Esophagus (tissue), 2 donors: ENCODE measurements at regions not wholly inside any gene's neighbourhood (a gene's known extent, or its start where the extent isn't known, plus 50 kb on each side); places are given as distances from the start of the nearest gene placed in this dataset.

ENCODE experiments used
- H3K27ac ChIP-seq, 2 donors: one replicate each; pipeline ENCODE4 v1.5.1; 2013; ENCODE audit warnings: low read depth in 2 of 2, mild to moderate bottlenecking in 2 of 2, inconsistent platforms in 1 of 2, low read length in 1 of 2, moderate library complexity in 1 of 2
- H3K27me3 ChIP-seq, 2 donors: one replicate each; pipeline ENCODE4 v1.6.1; 2013; ENCODE audit warnings: low read length in 2 of 2, control low read depth in 1 of 2, mild to moderate bottlenecking in 1 of 2; ENCODE audit not compliant: insufficient read depth in 2 of 2, control insufficient read depth in 1 of 2
- H3K36me3 ChIP-seq, 2 donors: one replicate each; pipeline ENCODE4 v1.6.1; 2013; ENCODE audit warnings: low read length in 1 of 2; ENCODE audit not compliant: control insufficient read depth in 2 of 2, insufficient read depth in 2 of 2
- H3K4me1 ChIP-seq, 2 donors: one replicate each; pipeline ENCODE4 v1.6.1; 2013; ENCODE audit warnings: low read length in 1 of 2; ENCODE audit not compliant: control insufficient read depth in 2 of 2, insufficient read depth in 2 of 2
- H3K4me3 ChIP-seq, 2 donors: one replicate each; pipeline ENCODE4 v1.5.1; 2013; ENCODE audit warnings: low read length in 2 of 2, mild to moderate bottlenecking in 2 of 2, low read depth in 1 of 2, moderate library complexity in 1 of 2
- H3K9me3 ChIP-seq, 2 donors: one replicate each; pipeline ENCODE4 v1.6.1; 2013; ENCODE audit warnings: mild to moderate bottlenecking in 2 of 2, low read depth in 1 of 2, low read length in 1 of 2, moderate library complexity in 1 of 2; ENCODE audit not compliant: control insufficient read depth in 2 of 2, insufficient read depth in 1 of 2
- WGBS, 2 donors: extraction: QIAGEN DNeasy Blood & Tissue Kit; methylation state at CpG; one replicate each; pipeline ENCODE4 v1.1.7; 2013; 5-methylcytosine and 5-hydroxymethylcytosine counted together
- donor health status: healthy with polysubstance abuse.
- donor health status: Bipolar disorder and iron deficiency.

DNA sequence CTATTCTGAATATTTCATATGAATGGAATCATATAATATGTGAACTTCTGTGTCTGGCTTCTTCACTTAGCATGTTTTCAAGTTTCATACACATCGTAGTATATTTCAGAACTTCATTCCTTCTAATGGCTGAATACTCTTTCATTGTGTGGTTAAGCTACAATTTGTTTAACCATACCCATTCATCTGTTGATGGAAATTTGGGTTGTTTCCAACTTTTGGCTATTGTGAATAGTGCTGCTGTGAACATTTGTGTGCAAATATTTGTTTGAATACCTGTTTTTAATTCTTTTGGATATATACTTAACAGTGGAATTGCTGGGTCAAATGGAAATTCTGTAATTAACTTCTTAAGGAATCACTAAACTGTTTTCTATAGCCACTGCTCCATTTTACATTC is 86.0 kb upstream of the MDFIC start:
- H3K27me3 ChIP-seq: no peaks in the 10 kb centered on the region
- H3K4me1 ChIP-seq: no peaks in the 10 kb centered on the region
- no peak overlapping the region for H3K4me3 ChIP-seq
- no peaks in the 10 kb centered on the region for H3K9me3 ChIP-seq
- 0% methylated on average over 1 of the region's 1 CpG for WGBS, 2 donors
- H3K27ac ChIP-seq: no peak overlapping the region
- no peaks in the 10 kb centered on the region for H3K36me3 ChIP-seq

DNA sequence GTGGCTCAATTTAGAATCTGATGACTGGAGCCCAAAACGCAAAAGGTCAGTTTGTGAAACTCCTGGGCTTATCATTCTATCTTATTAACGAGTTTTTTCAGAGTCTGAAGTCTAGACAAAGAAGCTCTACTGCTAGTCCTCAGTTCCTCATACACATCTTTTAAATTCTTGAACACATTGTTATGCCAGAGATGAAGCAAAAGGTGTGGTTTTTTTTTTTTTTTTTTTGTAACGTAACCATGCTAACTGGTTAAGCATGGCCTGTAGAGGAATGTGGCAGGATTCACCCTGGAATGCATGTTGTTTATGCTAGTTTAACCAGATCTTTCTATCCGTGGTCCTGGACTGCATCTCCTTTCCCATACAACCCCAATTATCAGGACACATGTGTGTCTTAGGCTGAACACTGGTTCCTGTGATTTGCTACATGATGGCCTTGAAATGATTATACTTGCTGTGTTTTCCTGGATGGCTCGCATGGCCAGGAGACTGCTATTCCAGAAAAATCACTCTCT is 79.3 kb upstream of the MDFIC start:
- Histone ChIP-seq H3K4me1 (no peaks in the 10 kb centered on the region), H3K36me3 (no peaks in the 10 kb centered on the region), H3K27me3 (no peaks in the 10 kb centered on the region), H3K27ac (no peak overlapping the region), H3K9me3 (no peaks in the 10 kb centered on the region), H3K4me3 (no peak overlapping the region)
- WGBS, 2 donors: 73 to 80% methylated on average over 5 of the region's 5 CpGs

DNA sequence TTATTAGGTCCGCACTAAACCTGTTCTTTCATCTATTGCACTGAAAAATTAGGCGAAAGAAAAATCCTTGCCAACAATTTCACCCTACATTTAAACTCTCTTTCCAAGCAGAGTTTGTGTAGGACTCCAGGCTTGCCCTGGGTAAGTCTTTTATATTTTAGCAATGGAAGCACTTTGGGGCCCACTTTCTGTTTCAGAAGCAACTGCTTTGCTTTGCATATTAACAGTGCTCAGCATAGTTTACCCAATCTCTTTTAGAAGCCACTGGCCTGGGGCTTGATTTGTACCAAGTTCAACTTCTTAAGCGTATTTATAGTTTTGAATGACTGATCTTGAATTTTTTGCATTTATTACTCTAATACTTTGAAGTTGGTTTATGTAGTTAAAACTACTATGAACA is 78.8 kb upstream of the MDFIC start:
- Histone ChIP-seq H3K27me3 (no peaks in the 10 kb centered on the region), H3K36me3 (no peaks in the 10 kb centered on the region), H3K4me3 (no peak overlapping the region), H3K4me1 (no peaks in the 10 kb centered on the region), H3K9me3 (no peaks in the 10 kb centered on the region), H3K27ac (no peak overlapping the region)
- WGBS, 2 donors: 91 to 94% methylated on average over 3 of the region's 3 CpGs

DNA sequence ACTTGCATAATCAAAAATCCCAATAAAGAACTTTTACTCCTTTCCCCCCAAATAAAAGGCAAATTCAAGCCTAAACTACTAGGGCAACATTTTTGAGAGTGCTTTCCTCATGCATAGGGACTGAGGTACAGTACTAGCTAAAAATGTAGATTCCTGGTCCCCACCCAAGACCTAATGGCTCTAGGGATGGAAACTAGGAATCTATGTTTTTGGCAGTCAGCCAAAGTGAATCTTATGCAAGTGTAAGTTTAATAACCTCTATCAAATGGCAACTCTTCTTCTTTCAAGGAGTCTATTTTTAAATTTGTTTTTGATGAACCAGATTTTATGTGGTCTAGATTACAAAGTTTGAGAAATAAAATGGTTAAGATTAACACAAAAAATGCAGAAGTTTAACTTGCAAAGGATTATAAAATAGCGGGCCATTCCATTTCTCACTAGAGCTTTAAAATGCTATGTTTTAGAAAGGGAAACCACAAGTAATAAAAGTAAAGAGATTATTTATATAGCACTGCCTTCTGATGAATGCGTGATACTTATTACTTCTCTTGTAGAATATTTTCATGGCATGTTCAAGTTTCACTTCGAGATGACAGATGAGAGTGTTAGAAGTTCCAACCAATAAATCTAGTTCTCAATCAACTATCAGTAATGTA is 70.4 kb upstream of the MDFIC start:
- no peaks in the 10 kb centered on the region for H3K4me1 ChIP-seq
- H3K36me3 ChIP-seq: no peaks in the 10 kb centered on the region
- no peak overlapping the region for H3K27ac ChIP-seq
- no peaks in the 10 kb centered on the region for H3K9me3 ChIP-seq
- H3K27me3 ChIP-seq: no peaks in the 10 kb centered on the region
- no peak overlapping the region for H3K4me3 ChIP-seq
- 70 to 74% methylated on average over 3 of the region's 3 CpGs for WGBS, 2 donors

DNA sequence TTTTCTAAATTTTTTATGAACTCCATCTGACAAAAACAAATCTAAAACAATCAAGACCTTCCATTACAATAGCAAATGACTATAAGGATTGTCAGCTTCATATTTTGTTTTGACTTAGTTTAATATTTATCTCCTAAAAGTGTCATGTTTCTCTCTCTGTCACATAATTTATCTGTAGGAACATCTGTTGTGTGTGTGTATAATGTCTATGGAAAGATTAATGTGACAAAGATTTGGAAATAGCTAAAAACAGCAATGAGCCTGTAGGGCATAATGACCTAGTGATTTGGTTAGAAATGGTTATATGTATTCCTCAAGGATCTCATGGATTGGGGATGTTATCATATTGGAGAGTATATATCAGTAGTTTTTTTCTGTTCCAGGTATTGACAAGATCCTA is 69.6 kb upstream of the MDFIC start:
- Histone ChIP-seq H3K9me3 (no peaks in the 10 kb centered on the region), H3K36me3 (no peaks in the 10 kb centered on the region), H3K4me1 (no peaks in the 10 kb centered on the region), H3K27me3 (no peaks in the 10 kb centered on the region), H3K27ac (no peak overlapping the region), H3K4me3 (no peak overlapping the region)

DNA sequence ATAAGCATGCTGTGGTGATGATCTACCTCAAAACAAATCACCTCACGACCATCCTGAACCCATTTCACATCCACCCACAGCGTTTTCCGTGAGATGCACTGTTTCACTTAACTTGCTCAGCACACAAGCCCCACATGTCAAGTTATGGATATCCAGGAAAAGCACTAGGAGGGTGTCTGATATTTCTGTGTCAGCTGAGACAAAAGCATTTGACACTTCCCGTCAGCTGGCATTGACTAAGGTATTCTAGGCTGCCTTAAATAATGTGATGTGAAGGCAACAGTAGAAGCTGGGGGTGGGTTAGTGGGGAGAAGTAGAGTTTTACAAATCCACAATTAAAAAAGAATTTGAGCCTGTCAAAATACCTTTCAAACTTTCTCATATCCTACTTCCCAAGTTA is 68.7 kb upstream of the MDFIC start:
- Histone ChIP-seq H3K4me1 (no peaks in the 10 kb centered on the region), H3K27me3 (no peaks in the 10 kb centered on the region), H3K9me3 (no peaks in the 10 kb centered on the region), H3K27ac (no peak overlapping the region), H3K4me3 (no peak overlapping the region), H3K36me3 (no peaks in the 10 kb centered on the region)
- 90 to 92% methylated on average over 4 of the region's 4 CpGs for WGBS, 2 donors

DNA sequence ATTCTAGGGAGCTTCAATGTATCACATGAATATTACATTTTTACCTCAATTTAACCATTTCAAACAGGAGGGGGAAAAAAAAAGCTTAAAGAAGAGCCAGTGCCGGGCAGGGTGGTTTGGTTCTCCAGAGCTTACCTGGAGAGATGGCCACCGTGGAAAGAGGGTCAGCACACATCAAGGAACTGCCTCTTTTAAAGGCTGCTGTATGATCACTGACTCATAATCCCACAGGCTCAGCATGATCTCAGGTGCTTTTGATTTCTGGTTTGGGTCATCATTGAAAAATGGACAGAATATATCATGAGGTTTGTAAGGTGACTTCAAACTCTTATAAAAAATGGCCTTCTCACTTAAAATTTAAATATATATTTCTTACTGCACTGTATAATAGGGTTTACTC is 67.5 kb upstream of the MDFIC start:
- H3K36me3 ChIP-seq: no peaks in the 10 kb centered on the region
- H3K9me3 ChIP-seq: no peaks in the 10 kb centered on the region

DNA sequence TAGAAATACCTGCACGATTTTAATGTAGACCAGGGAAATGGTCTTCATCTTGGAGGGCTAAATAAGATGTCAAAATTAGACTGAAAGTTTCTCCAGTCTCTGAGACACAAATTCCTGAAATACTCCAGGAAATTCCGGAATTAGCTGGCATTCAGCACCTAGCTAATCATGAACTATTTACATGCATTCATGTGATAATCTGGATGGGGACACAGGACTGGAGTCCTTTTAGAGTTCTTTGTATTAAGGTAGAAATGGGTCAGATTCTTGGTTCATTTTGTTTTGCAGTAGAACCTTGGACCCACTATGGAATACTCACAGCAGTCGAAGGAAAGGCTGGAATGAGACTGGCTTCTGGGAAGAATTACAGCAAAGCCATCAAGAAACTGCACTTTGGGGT is 65.3 kb upstream of the MDFIC start:
- Histone ChIP-seq H3K27ac (no peak overlapping the region), H3K9me3 (no peaks in the 10 kb centered on the region), H3K36me3 (no peaks in the 10 kb centered on the region), H3K4me3 (no peak overlapping the region), H3K4me1 (no peaks in the 10 kb centered on the region), H3K27me3 (no peaks in the 10 kb centered on the region)
- 61 to 70% methylated on average over 3 of the region's 3 CpGs for WGBS, 2 donors

More for the DNA sequence above, 67.5 kb upstream of the MDFIC start:
- Histone ChIP-seq H3K4me1 (no peaks in the 10 kb centered on the region), H3K4me3 (no peak overlapping the region), H3K27ac (no peak overlapping the region), H3K27me3 (no peaks in the 10 kb centered on the region)
- WGBS, 2 donors: 86 to 87% methylated on average over 2 of the region's 2 CpGs

DNA sequence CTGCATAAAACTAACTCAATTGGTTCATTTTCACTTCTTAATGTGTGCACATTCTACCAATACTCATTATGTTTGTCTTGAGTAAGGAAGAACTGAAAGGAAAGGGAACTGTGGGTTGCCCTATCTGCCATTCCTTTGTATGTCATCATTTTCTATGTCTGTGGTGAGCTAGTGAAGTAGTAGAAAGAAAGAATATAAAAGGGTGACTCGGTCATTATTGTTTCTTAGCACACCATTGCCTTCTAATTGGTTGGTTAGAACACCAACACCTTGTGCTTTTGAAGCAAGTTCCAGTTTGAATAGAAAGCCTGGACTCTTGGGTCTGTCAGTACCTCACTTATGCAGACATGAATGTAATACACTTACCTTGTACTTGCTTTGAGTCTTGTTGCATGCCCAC is 64.3 kb upstream of the MDFIC start:
- no peaks in the 10 kb centered on the region for H3K27me3 ChIP-seq
- H3K27ac ChIP-seq: no peak overlapping the region
- H3K4me3 ChIP-seq: no peak overlapping the region
- 67 to 91% methylated on average over 1 of the region's 1 CpG for WGBS, 2 donors
- no peaks in the 10 kb centered on the region for H3K9me3 ChIP-seq
- no peaks in the 10 kb centered on the region for H3K4me1 ChIP-seq
- H3K36me3 ChIP-seq: no peaks in the 10 kb centered on the region

DNA sequence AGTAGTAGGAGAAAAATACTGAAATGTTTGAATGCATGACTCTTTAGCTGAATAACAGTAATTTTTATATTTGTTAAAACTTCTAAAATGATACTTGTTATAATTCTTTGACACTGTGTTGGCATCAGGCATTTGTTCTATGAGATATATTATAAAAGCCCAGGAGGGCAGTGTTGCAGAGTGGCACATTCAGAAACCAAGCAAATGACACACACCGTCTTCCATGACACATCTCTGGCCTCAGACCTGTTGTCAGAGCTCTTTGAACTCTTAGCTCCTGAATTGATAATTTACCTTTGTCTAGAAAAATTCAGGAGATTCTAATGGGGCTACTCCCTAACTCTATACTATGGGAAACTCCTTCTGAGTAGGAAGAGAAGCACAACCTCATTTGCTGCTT is 62.4 kb upstream of the MDFIC start:
- H3K36me3 ChIP-seq: no peaks in the 10 kb centered on the region
- WGBS, 2 donors: 100% methylated on average over 1 of the region's 1 CpG
- H3K4me1 ChIP-seq: no peaks in the 10 kb centered on the region
- no peaks in the 10 kb centered on the region for H3K9me3 ChIP-seq
- H3K4me3 ChIP-seq: no peak overlapping the region
- H3K27me3 ChIP-seq: no peaks in the 10 kb centered on the region
- H3K27ac ChIP-seq: no peak overlapping the region
